HG02885 (cell line): ENCODE measurements at regions not wholly inside any gene's neighbourhood (a gene's known extent, or its start where the extent isn't known, plus 50 kb on each side); places are given as distances from the start of the nearest gene placed in this dataset.

Experiments
- ATAC-seq: cut with Tn5 transposase; IDR thresholded peaks from one replicate; pipeline ENCODE4 v1.9.1; 2021; ENCODE audit warnings: mild to moderate bottlenecking; ENCODE audit not compliant: unreplicated experiment, poor library complexity

DNA sequence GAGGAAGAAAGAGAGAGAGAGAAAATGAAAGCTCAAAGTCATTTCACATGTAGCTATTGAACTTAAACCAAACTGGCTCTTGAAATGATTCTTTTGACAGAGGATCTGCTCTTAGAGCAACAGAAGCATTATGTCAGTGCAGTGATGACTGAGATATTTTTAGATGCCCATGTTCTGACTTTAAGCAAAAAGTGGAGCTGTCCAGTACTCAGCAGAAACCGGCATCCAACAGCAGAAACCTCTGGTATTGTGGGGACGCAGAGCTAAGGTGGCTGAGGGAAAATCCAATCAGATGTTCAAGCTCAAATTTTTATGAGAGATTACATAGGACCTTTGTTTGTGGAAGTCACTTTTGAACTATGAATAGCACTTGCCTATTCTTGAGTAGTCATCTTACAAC, 69.8 kb upstream of the ANKFN1 start:
- ATAC-seq = no peak

DNA sequence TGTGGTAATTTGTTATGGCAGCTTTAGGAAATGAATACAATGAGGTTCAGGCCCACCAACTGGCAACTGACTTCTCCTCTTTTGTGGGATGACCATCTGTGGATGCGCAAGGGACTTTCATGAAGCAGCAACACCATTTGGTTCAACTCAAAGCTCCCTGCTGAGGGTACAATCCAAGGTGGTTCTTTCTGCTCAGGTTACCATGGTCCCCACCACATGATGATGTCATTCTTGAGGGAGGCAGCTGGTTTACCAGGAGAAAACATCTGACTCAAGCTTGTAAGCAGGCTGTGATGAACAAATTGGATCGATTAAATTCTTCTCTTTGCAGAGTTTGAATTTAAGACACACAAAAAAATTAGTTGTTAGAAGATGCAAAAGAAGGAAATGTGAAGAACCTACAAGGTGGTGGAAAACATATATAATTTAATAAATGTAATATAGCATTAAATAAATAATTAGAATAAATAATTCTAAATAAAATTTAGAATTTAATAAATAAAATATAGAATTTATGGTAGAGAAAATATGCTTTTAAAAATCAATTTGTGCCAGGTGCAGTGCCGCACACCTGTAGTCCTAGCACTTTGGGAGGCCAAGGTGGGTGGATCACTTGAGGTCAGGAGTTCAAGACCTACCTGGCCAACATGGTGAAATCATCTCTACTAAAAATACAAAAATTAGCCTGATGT, 67.6 kb upstream of the ANKFN1 start:
- no peak for ATAC-seq

DNA sequence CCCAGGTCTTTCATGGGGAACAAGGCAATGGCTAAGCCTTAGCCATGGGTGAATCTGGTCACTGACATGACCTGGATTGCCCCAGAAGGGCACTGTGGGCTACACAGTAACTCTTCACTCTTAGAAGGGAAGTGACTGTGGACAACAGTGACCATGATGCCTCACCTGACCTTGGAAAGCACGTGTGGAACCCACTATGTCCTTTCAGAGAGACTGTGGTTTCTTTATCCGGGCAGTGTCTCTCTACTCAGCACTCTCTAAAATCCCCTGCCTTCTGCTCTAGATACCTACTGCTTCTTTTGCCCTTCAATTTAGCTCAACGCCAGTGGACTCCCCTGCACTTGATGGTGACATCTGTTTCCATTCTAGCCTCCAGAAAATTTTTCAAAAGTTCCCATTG, 66.1 kb upstream of the ANKFN1 start:
- ATAC-seq = no peak

DNA sequence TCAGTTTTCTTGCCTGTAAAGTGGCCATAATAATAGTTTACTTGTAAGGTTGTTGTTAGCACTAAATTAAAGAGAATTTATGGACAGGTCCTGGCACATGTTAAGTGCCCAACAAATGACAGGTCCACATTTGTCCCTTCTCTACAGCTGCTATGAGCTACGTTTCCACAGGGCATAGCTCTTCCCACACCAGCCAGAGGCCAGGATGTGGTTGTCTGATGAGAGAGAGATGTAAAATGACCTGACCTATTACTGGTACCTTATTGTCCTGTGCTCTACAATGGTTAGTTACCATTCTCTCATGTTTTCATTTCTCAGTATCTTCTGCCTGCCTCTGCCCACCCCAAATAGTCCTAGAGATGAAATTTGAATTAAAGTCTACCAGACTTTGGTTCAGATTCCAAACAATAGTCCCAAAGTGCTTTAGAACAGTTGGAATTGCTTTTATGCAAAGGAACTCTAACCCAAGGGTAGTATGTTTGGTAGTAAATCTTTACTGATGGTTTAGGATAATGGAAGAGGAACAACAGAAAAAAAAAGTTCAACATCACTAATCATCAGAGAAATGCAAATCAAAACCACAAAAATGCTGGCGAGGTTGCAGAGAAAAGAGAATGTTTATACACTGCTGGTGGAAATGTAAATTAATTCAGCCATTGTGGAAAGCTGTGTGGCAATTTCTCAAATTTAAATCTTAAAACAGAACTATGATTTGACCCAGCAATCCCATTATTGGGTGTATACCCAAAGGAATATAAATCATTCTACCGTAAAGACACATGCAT, 57.1 kb upstream of the ANKFN1 start:
- ATAC-seq = no peak

DNA sequence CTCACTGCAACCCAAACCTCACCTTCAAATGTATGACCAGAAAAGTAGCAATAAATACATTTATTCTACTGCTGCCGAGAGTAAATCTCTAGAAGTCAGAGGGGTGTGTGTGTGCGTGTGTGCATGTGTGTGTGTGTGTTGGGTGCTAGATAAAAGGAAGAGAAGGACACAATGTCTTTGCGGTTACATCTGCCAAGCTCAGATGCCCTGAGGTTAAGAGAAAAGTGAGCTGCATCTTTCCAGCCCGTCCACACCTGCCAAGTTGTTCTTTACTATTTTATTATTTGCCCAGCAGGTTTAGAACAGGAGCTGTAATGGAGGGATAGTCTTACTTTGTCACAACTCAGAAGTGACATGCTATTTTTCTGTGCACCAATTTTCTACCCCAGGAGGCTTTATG, 54.5 kb upstream of the ANKFN1 start:
- ATAC-seq = no peak

DNA sequence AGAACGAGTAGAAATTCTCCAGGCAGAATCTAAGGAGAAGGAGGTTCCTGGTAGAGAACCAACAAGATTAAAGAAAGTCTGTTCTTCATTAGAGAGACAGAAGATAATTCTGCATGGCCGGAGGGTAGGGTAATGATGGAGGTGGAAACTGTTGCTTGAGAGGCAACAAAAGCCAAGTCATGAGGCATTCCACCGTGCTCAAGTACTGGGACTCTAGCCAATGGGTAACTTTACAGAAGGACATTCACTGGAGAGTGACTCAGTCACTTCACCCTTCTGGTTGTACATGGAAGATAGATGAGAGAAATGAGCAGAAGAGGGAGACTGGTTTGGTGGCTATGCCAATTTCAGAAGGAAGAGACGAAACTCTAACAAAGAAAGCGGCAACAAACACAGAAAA, 53.6 kb upstream of the ANKFN1 start:
- no peak for ATAC-seq
